Activated naive CD8-positive, alpha-beta T cell treated with anti-CD3 and anti-CD28 coated beads, Interleukin-2, amount 50 U/mL, for 24 hours (primary cell): ENCODE measurements at regions not wholly inside any gene's neighbourhood (a gene's known extent, or its start where the extent isn't known, plus 50 kb on each side); places are given as distances from the start of the nearest gene placed in this dataset.

Experiments used
- ATAC-seq: fragments of 150-1000 bp; cut with Tn5 transposase; one replicate; pipeline ENCODE4 v1.10.0; 2021
- DNase-seq: peaks from one replicate; pipeline ENCODE4 v3.0.0; 2021
- H3K27ac Mint-ChIP-seq: one replicate; pipeline ENCODE4 v1.8.0; 2021; ENCODE audit warnings: mild to moderate bottlenecking, mixed read lengths
- H3K27me3 Mint-ChIP-seq: one replicate; pipeline ENCODE4 v1.8.0; 2021; ENCODE audit warnings: mixed read lengths
- H3K36me3 Mint-ChIP-seq: one replicate; pipeline ENCODE4 v1.8.0; 2021; ENCODE audit warnings: low read depth, mixed read lengths
- H3K4me1 Mint-ChIP-seq: one replicate; pipeline ENCODE4 v1.8.0; 2021; ENCODE audit warnings: mixed read lengths
- H3K4me3 Mint-ChIP-seq: one replicate; pipeline ENCODE4 v1.8.0; 2021; ENCODE audit warnings: mild to moderate bottlenecking, moderate library complexity, mixed read lengths
- H3K9me3 Mint-ChIP-seq: one replicate; pipeline ENCODE4 v1.8.0; 2021; ENCODE audit warnings: mixed read lengths

- Mint-ChIP-seq H3K27ac (no peak overlapping the region), H3K9me3 (peaks cover 6% of the 10 kb centered on the region), H3K4me1 (no peaks in the 10 kb centered on the region), H3K4me3 (no peak overlapping the region), H3K36me3 (no peaks in the 10 kb centered on the region), H3K27me3 (no peaks in the 10 kb centered on the region)
- ATAC-seq (no peak), DNase-seq (no peak)
Measured at GRCh38 chr2:83081826-83082690, 1377.0 kb downstream of the SUCLG1 start.

DNA sequence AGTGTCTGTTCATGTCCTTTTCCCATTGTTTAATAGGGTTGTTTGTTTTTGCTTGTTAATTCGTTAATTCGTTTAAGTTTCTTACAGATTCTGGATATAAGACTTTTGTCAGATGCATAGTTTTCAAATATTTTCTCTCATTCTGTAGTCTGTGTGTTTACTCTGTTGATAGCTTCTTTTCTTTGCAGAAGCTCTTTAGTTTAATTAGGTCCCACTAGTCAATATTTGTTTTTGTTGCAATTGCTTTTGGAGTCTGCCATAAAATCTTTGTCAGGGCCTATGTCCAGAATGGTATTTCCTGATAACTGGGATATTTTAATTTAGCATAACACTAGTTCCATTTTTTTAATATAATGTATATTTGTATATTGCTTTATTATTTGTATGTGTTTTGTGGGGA is 1380.1 kb downstream of the SUCLG1 start:
- Mint-ChIP-seq H3K4me1 (no peaks in the 10 kb centered on the region), H3K27ac (no peak overlapping the region), H3K9me3 (peaks cover 6% of the 10 kb centered on the region), H3K4me3 (no peak overlapping the region), H3K36me3 (no peaks in the 10 kb centered on the region), H3K27me3 (no peaks in the 10 kb centered on the region)
- DNase-seq (no peak), ATAC-seq (no peak)

- Mint-ChIP-seq H3K36me3 (no peaks in the 10 kb centered on the region), H3K27ac (no peak overlapping the region)
Measured at GRCh38 chr2:83072767-83073166, 1386.3 kb downstream of the SUCLG1 start.

DNA sequence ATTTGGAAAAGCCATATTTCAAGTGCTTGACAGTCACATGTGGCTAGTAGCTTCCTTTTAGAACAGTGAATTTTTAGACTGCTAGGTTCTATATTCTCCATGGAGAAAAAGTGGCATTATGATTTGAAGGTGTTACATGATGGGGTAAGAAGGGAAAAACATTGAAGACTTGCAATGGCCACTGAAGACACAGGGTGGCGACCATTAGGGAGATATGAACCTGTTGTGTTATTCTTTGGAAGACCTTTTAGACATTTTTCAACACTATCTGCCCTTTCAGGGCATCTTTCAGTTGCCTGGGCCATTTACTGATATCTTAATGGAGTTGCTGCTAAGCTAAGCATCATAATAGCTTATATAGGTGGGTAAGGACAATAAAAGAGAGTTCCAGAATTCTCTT is 1387.2 kb downstream of the SUCLG1 start:
- Mint-ChIP-seq H3K9me3 (no peaks in the 10 kb centered on the region), H3K27me3 (no peaks in the 10 kb centered on the region), H3K27ac (no peak overlapping the region), H3K4me1 (no peaks in the 10 kb centered on the region), H3K4me3 (no peak overlapping the region), H3K36me3 (no peaks in the 10 kb centered on the region)
- no peak for ATAC-seq
- no peak for DNase-seq

More at GRCh38 chr2:83072767-83073166, 1386.3 kb downstream of the SUCLG1 start:
- Mint-ChIP-seq H3K9me3 (no peaks in the 10 kb centered on the region), H3K27me3 (no peaks in the 10 kb centered on the region), H3K4me3 (no peak overlapping the region), H3K4me1 (no peaks in the 10 kb centered on the region)
- ATAC-seq (no peak), DNase-seq (no peak)

DNA sequence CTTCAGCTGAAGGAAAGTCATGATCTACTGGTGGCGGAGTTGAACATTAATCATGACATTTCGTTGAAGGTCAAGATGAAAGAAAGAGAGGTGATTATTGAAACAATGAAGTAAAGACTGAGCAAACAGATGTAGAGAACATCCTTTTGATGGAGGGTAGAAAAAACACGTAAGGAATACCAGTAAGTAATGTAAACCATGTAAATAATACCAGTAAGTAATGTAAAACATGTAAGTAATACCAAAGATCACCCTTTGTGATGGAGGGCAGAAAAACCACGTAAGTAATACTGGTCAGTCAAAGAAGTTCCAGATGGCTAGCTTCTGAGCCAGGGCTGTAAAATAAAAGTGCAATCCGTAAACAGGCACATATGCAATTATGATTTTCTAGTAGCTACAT is 1387.7 kb downstream of the SUCLG1 start:
- Mint-ChIP-seq H3K9me3 (no peaks in the 10 kb centered on the region), H3K4me3 (no peak overlapping the region), H3K36me3 (no peaks in the 10 kb centered on the region), H3K27ac (no peak overlapping the region), H3K27me3 (no peaks in the 10 kb centered on the region), H3K4me1 (no peaks in the 10 kb centered on the region)
- no peak for ATAC-seq
- no peak for DNase-seq

- ATAC-seq, result no peak
- Mint-ChIP-seq H3K9me3 (no peaks in the 10 kb centered on the region), H3K4me3 (no peak overlapping the region), H3K27ac (no peak overlapping the region), H3K27me3 (no peaks in the 10 kb centered on the region), H3K36me3 (no peaks in the 10 kb centered on the region), H3K4me1 (no peaks in the 10 kb centered on the region)
- DNase-seq, result no peak
Measured at GRCh38 chr2:83069724-83070123, 1389.4 kb downstream of the SUCLG1 start.

GRCh38 chr2:83068714-83069113 is 1390.4 kb downstream of the SUCLG1 start:
- Mint-ChIP-seq H3K27ac (no peak overlapping the region), H3K27me3 (no peaks in the 10 kb centered on the region), H3K36me3 (no peaks in the 10 kb centered on the region), H3K9me3 (no peaks in the 10 kb centered on the region), H3K4me3 (no peak overlapping the region), H3K4me1 (no peaks in the 10 kb centered on the region)
- DNase-seq (no peak), ATAC-seq (no peak)

DNA sequence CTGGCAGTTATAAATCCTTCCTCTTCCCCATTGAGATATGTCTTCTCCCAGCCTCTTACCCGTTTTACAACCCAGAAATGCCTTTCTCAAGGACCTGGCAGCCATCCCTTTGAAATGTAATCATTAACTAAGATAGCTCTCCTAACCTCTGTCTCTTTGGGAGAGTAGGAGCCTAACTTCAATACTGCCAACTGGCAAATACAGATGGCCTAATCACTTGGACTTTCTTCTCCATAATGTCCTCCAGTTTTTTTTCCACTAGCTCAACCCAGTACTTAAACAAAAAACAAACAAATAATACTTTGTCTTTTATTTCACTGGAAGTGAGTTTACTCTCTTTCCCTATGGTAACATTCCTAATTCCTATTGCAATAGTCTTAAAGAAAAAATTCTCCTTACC is 1391.1 kb downstream of the SUCLG1 start:
- no peak overlapping the region for H3K4me3 Mint-ChIP-seq

DNA sequence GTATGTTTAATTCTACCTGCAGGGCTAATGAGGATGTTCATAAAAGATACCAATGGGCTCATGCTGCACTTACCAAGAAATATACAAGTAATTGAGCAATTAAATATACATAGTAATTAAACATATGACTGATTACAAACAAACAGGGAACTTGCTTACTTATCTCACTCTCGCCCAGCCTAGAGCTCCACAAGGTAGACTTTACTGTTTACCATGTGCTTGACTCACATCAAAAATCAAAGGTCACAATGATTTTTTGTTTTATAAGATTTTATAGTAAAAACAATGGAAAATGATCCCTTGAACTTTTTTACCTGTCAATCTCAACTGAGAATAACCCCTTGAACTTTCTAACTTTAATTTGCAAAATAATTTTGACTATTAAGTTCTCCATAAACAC is 1395.1 kb downstream of the SUCLG1 start:
- H3K4me3 Mint-ChIP-seq, result no peak overlapping the region
- no peak for ATAC-seq

More for the DNA sequence above, 1391.1 kb downstream of the SUCLG1 start:
- Mint-ChIP-seq H3K36me3 (no peaks in the 10 kb centered on the region), H3K9me3 (no peaks in the 10 kb centered on the region), H3K4me1 (no peaks in the 10 kb centered on the region), H3K27me3 (no peaks in the 10 kb centered on the region), H3K27ac (no peak overlapping the region)
- DNase-seq (no peak), ATAC-seq (no peak)

GRCh38 chr2:83063511-83063910 is 1395.6 kb downstream of the SUCLG1 start:
- no peak overlapping the region for H3K27ac Mint-ChIP-seq
- no peaks in the 10 kb centered on the region for H3K27me3 Mint-ChIP-seq
- no peaks in the 10 kb centered on the region for H3K36me3 Mint-ChIP-seq
- peaks cover 3% of the 10 kb centered on the region for H3K9me3 Mint-ChIP-seq
- no peak overlapping the region for H3K4me3 Mint-ChIP-seq
- no peak for DNase-seq
- no peak for ATAC-seq
- no peaks in the 10 kb centered on the region for H3K4me1 Mint-ChIP-seq

More for the DNA sequence above, 1395.1 kb downstream of the SUCLG1 start:
- no peaks in the 10 kb centered on the region for H3K4me1 Mint-ChIP-seq
- H3K27me3 Mint-ChIP-seq, result no peaks in the 10 kb centered on the region
- DNase-seq, result no peak
- H3K27ac Mint-ChIP-seq, result no peak overlapping the region
- no peaks in the 10 kb centered on the region for H3K36me3 Mint-ChIP-seq
- peaks cover under 1% of the 10 kb centered on the region for H3K9me3 Mint-ChIP-seq

DNA sequence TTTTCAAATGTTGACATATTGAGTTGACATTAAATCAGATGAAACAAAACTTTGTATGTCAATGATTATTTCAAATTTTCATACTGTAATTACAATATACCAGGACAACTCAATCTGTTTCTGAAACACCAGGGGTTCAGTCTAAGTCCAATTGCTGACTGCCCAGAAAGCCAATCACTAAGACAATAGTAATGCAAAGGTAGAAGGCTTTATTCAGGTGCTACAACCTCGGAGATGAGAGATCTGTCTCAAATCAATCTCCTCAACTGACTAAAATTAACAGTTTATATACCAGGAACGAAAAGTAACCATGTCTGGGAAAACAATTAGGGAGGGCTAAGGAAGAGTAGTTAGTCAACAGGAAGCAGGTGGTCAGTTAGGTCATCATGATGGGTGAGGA is 1400.4 kb downstream of the SUCLG1 start:
- Mint-ChIP-seq H3K27ac (no peak overlapping the region), H3K4me3 (no peak overlapping the region), H3K4me1 (no peaks in the 10 kb centered on the region), H3K27me3 (no peaks in the 10 kb centered on the region), H3K36me3 (no peaks in the 10 kb centered on the region), H3K9me3 (peaks cover 7% of the 10 kb centered on the region)
- no peak for DNase-seq
- ATAC-seq, result no peak

DNA sequence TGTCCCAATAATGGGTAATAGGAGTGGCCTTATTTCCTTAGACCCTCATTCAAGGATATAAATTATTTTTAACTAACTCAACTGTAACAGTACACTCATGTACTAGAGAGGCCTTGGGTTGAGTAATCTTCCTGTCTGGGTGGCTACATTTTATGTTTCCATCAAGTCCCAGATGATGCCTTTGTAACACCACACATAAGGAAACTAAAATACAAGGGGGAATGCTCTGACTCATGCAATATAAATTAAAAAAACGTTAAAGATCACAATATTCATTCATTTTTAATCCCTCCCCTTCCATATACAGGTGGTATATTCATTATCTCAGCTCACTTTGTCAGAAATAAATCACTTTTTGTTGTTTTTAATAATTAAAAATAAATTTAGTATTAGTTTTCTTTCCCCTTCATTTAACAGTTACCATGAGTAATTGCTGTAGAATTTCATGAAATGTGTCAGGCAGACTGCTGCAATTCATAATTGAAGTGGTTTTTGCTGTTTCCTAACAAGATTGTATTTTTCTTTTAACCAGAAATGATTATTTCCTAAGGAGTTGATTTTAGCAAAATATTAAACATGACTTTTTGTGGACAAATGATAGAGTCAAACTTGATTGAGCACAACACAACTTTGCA is 1403.6 kb downstream of the SUCLG1 start:
- H3K4me1 Mint-ChIP-seq, result no peaks in the 10 kb centered on the region
- no peaks in the 10 kb centered on the region for H3K27me3 Mint-ChIP-seq
- peaks cover 15% of the 10 kb centered on the region for H3K9me3 Mint-ChIP-seq
- ATAC-seq (no peak), DNase-seq (no peak)
- H3K36me3 Mint-ChIP-seq, result no peaks in the 10 kb centered on the region
- no peak overlapping the region for H3K27ac Mint-ChIP-seq
- no peak overlapping the region for H3K4me3 Mint-ChIP-seq

DNA sequence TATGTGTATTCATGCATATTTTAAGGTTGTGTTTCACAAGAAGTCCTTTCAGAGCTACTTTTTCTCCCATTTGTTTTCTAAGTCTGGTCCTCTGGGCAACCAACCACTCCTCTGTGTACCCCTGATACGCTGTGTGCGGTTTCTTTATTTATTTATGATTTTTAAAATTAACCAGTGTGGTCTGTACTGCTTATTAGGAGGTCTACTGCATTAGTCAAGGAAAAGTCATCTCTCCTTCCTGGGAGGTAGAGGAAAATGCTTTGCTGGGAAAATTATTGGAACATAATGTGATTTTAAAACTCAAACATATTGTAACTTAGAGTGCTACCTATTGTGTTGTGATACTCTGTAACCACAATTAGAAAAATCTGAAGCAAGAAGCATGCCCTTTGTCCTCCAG is 1404.3 kb downstream of the SUCLG1 start:
- Mint-ChIP-seq H3K27me3 (no peaks in the 10 kb centered on the region), H3K4me3 (no peak overlapping the region), H3K4me1 (no peaks in the 10 kb centered on the region), H3K36me3 (no peaks in the 10 kb centered on the region), H3K9me3 (peaks cover 15% of the 10 kb centered on the region), H3K27ac (no peak overlapping the region)
- no peak for ATAC-seq
- no peak for DNase-seq

DNA sequence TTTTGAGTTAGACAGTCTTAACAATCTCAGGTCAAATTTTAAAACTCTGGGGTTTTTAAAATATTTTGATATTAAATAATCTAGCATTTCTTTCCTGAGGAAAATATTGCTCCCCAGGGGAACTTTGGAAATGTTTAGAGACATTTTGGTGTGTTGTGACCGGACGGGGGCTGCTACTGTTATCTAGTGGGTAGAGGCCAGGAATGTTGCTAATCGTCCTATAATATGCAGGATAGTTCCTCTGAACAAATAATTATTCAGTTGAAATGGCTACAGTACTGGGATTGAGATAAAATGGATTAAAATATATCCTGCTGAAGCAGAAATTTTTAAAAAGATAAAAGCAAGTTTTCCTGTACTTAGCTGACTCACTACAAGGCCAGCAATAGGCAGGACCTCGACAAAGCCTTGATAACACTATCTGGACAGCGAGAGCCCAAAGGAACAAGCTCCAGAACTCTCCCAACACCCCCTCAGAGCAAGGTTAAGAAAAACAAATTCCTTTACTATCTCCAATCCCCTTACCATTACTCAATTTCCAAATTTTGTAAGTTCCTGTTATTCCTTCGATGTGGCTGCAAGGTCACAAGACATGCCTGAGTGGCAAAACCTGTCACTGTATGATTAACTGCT is 1407.4 kb downstream of the SUCLG1 start:
- Mint-ChIP-seq H3K9me3 (peaks cover 17% of the 10 kb centered on the region), H3K27me3 (no peaks in the 10 kb centered on the region), H3K36me3 (no peaks in the 10 kb centered on the region), H3K4me3 (no peak overlapping the region), H3K27ac (no peak overlapping the region), H3K4me1 (no peaks in the 10 kb centered on the region)
- DNase-seq, result no peak
- ATAC-seq, result no peak

- Mint-ChIP-seq H3K4me3 (no peak overlapping the region), H3K9me3 (peaks cover 15% of the 10 kb centered on the region), H3K4me1 (no peaks in the 10 kb centered on the region), H3K36me3 (no peaks in the 10 kb centered on the region), H3K27ac (no peak overlapping the region), H3K27me3 (no peaks in the 10 kb centered on the region)
- ATAC-seq, result no peak
- DNase-seq, result no peak
Measured at GRCh38 chr2:83042053-83042452, 1417.0 kb downstream of the SUCLG1 start.
